ENCODE measurements at regions not wholly inside any gene's neighbourhood (a gene's known extent, or its start where the extent isn't known, plus 50 kb on each side); places are given as distances from the start of the nearest gene placed in this dataset.

DNA sequence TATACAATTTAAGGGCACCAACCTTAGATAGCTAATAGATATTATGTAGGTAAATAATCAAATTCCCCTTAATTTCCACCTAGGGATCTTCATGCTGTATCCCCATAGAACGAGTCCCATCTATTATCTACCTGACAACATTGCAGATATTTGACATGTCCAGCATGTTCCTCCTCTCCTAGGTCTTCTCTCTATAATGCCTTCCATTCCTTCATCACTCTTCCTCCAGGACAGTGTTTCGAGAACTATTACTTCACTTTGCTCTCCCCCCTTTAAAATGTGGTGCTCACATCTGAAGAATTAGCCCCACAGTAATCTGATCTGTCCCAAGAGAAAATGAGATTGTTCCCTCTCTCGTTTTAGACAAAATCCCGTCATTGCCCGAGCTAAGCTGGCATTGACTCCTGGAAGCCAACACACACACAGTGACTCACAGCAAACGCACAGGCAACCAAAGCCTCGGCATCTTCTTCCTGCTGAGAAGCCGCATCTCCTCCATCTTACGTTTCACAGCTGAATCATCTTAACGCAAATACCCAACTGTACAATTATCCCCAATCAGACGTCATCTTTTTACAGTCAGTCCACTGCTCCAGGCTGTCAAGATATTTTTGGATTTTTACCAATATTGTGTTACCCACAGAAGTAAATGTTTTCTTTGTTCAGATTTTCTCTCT lies 162.9 kb upstream of the AGAP1 start:
- no peak for TF ChIP-seq CTCF (IDR thresholded peaks at IDR 0.05)
- TF ChIP-seq POLR2A (IDR thresholded peaks at IDR 0.05), result no peak

Data from testis (tissue), 2 donors.